Tibial nerve (tissue), 4 donors: ENCODE measurements at regions not wholly inside any gene's neighbourhood (a gene's known extent, or its start where the extent isn't known, plus 50 kb on each side); places are given as distances from the start of the nearest gene placed in this dataset.

Source experiments
- DNase-seq, 2 donors: peaks; one replicate each; pipeline ENCODE4 v3.0.0-alpha.2; 2019; ENCODE audit warnings: low spot score in 2 of 2
- H3K27ac ChIP-seq, 4 donors: fragments of 200-600 bp; sonication (generic) in 3 of 4; one replicate each; pipeline ENCODE4 v1.5.1; 2017 to 2019; ENCODE audit warnings: mild to moderate bottlenecking in 1 of 4
- H3K27me3 ChIP-seq, 2 donors: fragments of 200-600 bp; sonication (generic) in 1 of 2; one replicate each; pipeline versions ENCODE4 v1.5.1 to v1.6.0; 2017 to 2019
- H3K36me3 ChIP-seq, 3 donors: fragments of 200-600 bp; sonication (generic); one replicate each; pipeline ENCODE4 v1.5.1; 2018 to 2019
- H3K4me1 ChIP-seq, 4 donors: fragments of 200-600 bp; sonication (generic) in 3 of 4; one replicate each; pipeline ENCODE4 v1.5.1; 2017 to 2019
- H3K4me3 ChIP-seq, 4 donors: fragments of 200-600 bp; sonication (generic) in 3 of 4; one replicate each; pipeline ENCODE4 v1.5.1; 2017 to 2019; ENCODE audit warnings: mild to moderate bottlenecking in 1 of 4, moderate library complexity in 1 of 4
- H3K9me3 ChIP-seq, 4 donors: fragments of 200-600 bp; sonication (generic) in 3 of 4; one replicate each; pipeline ENCODE4 v1.5.1; 2017 to 2019
- EP300 ChIP-seq, 2 donors: sonication (generic); formaldehyde crosslinking; IDR thresholded peaks; one replicate each; pipeline ENCODE4 v1.6.1; 2017; ENCODE audit warnings: antibody characterized with exemption in 2 of 2, mild to moderate bottlenecking in 1 of 2
- POLR2A ChIP-seq, 2 donors: fragments of 450-650 bp; IDR thresholded peaks; one replicate each; pipeline ENCODE4 v1.6.1; 2017; ENCODE audit warnings: antibody characterized with exemption in 2 of 2, mild to moderate bottlenecking in 2 of 2, moderate library complexity in 2 of 2
- WGBS, 2 donors: methylation state at CpG; one replicate each; pipeline ENCODE4 v1.1.5; 2018; 5-methylcytosine and 5-hydroxymethylcytosine counted together
- TF ChIP-seq, protein P1 (sequence below), 5 experiments: fragments of 200-600 bp in 3 of 5; fragments of 450-650 bp in 2 of 5; sonication (generic) in 3 of 5; IDR thresholded peaks; one replicate each; pipeline ENCODE4 v1.5.1; 2016 to 2019; ENCODE audit warnings: antibody characterized with exemption in 5 of 5, mild to moderate bottlenecking in 3 of 5, moderate library complexity in 2 of 5

DNA sequence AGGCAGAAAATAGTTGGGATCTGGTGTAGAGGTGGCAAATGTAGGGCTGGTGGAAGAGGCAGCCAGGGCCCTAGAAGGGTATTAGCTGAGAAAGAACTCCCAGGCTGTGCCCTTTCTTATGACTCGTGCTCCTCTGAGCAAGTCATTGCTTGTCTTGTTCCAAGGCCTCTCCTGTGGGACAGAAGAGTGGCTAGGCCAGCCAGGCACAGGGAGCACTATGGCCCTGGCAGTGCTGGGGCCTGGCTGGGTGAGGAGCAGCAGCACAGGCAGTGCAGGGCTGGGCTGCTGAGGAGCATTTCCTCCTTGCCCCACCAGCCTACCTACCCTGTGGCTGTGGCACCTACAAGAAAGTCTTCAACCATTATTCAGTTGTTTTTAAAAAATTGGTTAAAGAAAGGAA is 298.5 kb upstream of the NR3C2 start:
- no peaks in the 10 kb centered on the region for H3K9me3 ChIP-seq
- 65 to 87% methylated on average over 1 of the region's 1 CpG for WGBS, 2 donors
- TF ChIP-seq EP300 (IDR thresholded peaks at IDR 0.05), result no peak
- TF ChIP-seq, protein P1, sequence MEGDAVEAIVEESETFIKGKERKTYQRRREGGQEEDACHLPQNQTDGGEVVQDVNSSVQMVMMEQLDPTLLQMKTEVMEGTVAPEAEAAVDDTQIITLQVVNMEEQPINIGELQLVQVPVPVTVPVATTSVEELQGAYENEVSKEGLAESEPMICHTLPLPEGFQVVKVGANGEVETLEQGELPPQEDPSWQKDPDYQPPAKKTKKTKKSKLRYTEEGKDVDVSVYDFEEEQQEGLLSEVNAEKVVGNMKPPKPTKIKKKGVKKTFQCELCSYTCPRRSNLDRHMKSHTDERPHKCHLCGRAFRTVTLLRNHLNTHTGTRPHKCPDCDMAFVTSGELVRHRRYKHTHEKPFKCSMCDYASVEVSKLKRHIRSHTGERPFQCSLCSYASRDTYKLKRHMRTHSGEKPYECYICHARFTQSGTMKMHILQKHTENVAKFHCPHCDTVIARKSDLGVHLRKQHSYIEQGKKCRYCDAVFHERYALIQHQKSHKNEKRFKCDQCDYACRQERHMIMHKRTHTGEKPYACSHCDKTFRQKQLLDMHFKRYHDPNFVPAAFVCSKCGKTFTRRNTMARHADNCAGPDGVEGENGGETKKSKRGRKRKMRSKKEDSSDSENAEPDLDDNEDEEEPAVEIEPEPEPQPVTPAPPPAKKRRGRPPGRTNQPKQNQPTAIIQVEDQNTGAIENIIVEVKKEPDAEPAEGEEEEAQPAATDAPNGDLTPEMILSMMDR (IDR thresholded peaks at IDR 0.05), result no peak
- TF ChIP-seq POLR2A (IDR thresholded peaks at IDR 0.05), result no peak
- H3K4me3 ChIP-seq, result no peak overlapping the region
- H3K27ac ChIP-seq, result no peak overlapping the region
- DNase-seq, result no peak
- H3K36me3 ChIP-seq, result no peaks in the 10 kb centered on the region
- H3K4me1 ChIP-seq, result no peaks in the 10 kb centered on the region
- H3K27me3 ChIP-seq, result no peaks in the 10 kb centered on the region

DNA sequence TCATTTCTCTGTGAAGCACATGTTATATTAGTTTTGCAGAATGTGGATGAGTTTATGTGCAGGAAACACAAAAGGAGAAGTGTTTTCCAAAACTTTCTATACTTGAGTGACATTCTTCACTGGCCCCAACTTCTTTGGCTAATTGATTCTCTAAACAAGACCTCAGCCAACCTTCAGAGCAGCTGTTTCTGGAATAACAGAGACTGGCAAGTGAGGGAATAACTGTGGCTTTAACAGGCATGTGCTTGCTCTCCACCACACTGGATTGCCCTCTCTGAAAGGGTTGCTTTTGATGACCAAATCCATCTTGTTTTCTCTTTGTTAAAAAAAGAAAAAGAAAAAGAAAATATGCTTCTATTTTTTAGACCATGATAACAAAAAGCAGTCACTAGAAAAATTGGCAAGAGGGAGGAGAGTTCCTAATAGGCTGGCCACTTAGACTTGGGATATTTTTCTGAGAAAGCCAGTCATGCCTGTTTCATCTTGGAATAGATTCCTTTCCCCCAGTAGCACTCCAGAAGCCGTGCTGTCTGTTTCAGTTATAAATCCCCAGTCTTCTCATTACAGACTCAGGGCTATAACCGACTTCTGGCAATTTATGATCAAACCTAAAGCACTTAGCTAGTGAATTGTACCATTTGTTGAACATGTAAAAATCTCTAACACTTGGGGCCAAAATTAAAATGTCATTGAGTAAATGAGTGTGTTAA is 295.0 kb upstream of the NR3C2 start:
- no peaks in the 10 kb centered on the region for H3K36me3 ChIP-seq
- H3K4me1 ChIP-seq, result no peaks in the 10 kb centered on the region
- no peaks in the 10 kb centered on the region for H3K9me3 ChIP-seq
- H3K27me3 ChIP-seq, result no peaks in the 10 kb centered on the region
- no peak overlapping the region for H3K4me3 ChIP-seq
- WGBS, 2 donors, result 38 to 41% methylated on average over 2 of the region's 2 CpGs
- TF ChIP-seq EP300 (IDR thresholded peaks at IDR 0.05), result no peak
- TF ChIP-seq, protein P1 (IDR thresholded peaks at IDR 0.05), result no peak
- TF ChIP-seq POLR2A (IDR thresholded peaks at IDR 0.05), result no peak
- H3K27ac ChIP-seq, result no peak overlapping the region
- no peak for DNase-seq

DNA sequence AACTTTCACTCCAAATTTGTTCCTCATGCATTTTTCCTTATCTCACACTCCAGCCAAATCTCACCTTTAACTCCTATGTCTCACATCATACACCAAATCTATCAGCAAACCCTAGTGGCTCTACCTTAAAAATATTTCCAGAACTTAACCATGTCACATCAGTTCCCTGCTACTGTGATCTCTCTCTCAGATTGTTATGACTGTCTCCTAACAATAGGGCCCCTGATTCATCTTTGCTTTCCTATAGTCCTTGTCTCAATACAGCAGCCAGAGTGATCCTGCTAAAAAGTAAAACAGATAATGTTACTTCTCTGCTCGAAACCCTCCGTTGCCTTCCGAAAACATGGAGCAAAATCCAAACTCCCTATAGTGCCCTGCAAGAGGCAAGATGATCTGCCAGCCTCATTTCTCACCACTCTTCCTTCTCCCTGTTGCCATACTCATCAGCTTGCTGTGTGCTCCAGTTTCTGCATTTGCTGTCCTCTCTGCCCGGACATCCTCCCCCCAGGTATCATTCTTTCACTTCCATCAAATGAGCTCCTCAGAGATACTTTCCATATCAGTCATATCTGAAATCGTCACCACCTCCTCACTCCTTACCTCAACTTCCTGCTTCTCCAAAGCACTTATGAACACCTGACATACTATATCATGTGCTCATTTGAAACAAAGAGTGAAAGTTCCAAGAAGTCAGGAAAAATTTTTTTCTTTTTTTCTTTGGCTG is 293.4 kb upstream of the NR3C2 start:
- Histone ChIP-seq H3K9me3 (no peaks in the 10 kb centered on the region), H3K4me1 (no peaks in the 10 kb centered on the region), H3K36me3 (no peaks in the 10 kb centered on the region), H3K27ac (no peak overlapping the region), H3K4me3 (no peak overlapping the region), H3K27me3 (no peaks in the 10 kb centered on the region)
- TF ChIP-seq, protein P1 (IDR thresholded peaks at IDR 0.05), result no peak
- TF ChIP-seq POLR2A (IDR thresholded peaks at IDR 0.05) (no peak), EP300 (IDR thresholded peaks at IDR 0.05) (no peak)
- no peak for DNase-seq
- 92 to 94% methylated on average over 5 of the region's 5 CpGs for WGBS, 2 donors

DNA sequence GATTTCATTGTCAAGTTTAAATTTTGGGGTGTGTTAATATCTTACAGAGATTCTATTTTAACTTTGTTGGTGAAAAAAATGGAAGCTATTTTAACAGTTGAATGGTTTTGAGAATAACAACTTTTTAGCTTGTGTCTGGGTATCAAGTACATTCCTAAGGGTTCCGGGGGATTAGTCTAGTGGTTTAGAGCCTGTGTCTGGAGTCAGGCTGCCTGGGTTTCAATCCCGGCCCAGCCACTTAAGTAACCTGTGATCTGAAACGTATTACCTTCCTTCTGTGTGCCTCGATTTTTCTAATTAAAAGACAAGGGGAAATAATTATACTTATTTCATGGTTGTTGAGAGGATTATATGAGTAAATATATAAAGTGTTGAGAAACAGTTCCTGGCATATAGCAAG is 288.6 kb upstream of the NR3C2 start:
- H3K27ac ChIP-seq, result no peak overlapping the region
- H3K36me3 ChIP-seq, result no peaks in the 10 kb centered on the region
- H3K4me1 ChIP-seq, result no peaks in the 10 kb centered on the region
- whole genome bisulfite sequencing, 2 donors, result 81 to 83% methylated on average over 4 of the region's 4 CpGs
- no peak for DNase-seq
- H3K9me3 ChIP-seq, result no peaks in the 10 kb centered on the region
- TF ChIP-seq POLR2A (IDR thresholded peaks at IDR 0.05), result no peak
- no peak for TF ChIP-seq EP300 (IDR thresholded peaks at IDR 0.05)
- TF ChIP-seq, protein P1 (IDR thresholded peaks at IDR 0.05), result no peak
- H3K4me3 ChIP-seq, result no peak overlapping the region
- H3K27me3 ChIP-seq, result no peaks in the 10 kb centered on the region

DNA sequence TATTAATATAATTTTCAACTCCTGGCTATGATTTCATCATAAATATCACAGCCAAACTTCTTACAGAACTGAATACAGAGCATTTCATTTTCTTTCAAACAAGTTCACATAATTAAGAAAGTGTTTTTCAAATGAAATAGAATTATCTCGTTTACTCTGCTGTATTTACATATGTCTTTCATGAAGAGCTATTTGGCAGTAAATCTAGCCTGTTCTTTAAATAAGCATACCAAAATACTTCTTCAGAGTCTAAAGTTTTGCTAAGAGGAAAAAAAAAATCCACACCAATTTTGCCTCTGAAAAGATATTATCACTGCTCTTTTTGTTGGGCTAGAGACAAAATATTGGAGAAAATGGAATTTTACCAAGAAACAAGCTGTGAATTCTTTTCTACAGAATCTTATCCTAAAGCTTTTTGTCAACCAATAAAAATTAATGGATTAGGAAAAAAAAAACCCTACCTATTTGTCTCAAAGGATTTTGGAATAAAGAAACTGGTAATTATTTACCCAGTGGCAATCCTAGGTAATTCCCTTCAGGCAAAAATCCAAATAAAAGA is 287.9 kb upstream of the NR3C2 start:
- H3K9me3 ChIP-seq, result peaks cover 0 to under 1% (median 0%) of the 10 kb centered on the region in 4 donors
- TF ChIP-seq EP300 (IDR thresholded peaks at IDR 0.05), result no peak
- TF ChIP-seq POLR2A (IDR thresholded peaks at IDR 0.05), result no peak
- TF ChIP-seq, protein P1 (IDR thresholded peaks at IDR 0.05), result no peak
- H3K27me3 ChIP-seq, result no peaks in the 10 kb centered on the region
- no peaks in the 10 kb centered on the region for H3K36me3 ChIP-seq
- H3K4me1 ChIP-seq, result no peaks in the 10 kb centered on the region
- 15 to 17% methylated on average over 1 of the region's 1 CpG for WGBS, 2 donors
- H3K4me3 ChIP-seq, result no peak overlapping the region
- H3K27ac ChIP-seq, result no peak overlapping the region
- DNase-seq, result no peak
